ENCODE measurements at regions not wholly inside any gene's neighbourhood (a gene's known extent, or its start where the extent isn't known, plus 50 kb on each side); places are given as distances from the start of the nearest gene placed in this dataset.

DNA sequence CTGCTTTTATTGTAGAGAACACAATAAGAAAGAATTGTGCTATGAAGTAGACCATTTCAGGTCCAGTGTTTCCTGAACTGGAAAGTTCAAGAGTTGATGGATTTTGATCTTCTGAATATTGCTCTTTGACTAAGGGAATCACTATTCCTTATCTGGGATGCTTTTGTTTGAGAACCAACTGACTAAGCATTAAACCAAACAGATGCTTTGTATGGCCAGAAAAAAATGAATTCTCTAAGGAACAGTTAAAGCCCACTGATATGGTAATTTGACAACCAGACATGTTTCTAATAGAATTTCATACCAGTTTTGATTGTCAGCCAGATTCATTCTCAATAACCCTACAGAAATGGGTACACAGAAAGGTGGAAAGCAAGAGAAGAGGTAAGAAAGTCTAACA, 67.5 kb upstream of the CADPS start:
- ChIA-PET POLR2A (ENCODE audit: partially characterized antibody) (no interaction called here), CTCF (ENCODE audit: partially characterized antibody) (no interaction called here)
- H3K4me3 ChIP-seq (ENCODE audit: extremely low read depth in 1 of 4, insufficient read depth in 2 of 4, low read depth in 3 of 4, low read length in 4 of 4) = no peak overlapping the region
- H4K5ac ChIP-seq (ENCODE audit: insufficient read length, low read depth, low read length) = no peak overlapping the region
- H3K23ac ChIP-seq (ENCODE audit: insufficient read length) = no peak overlapping the region
- H3K27me3 ChIP-seq (replicated peaks in 1 of 4; ENCODE audit: control insufficient read depth in 3 of 4, extremely low read depth in 1 of 4, insufficient read depth in 3 of 4, low read length in 3 of 4) = no peaks in the 10 kb centered on the region
- no peaks in the 10 kb centered on the region for H3K23me2 ChIP-seq (ENCODE audit: low read depth, low read length)
- H3K14ac ChIP-seq (ENCODE audit: insufficient read length) = no peak overlapping the region
- H3K9me3 ChIP-seq (ENCODE audit: insufficient read depth in 2 of 2, low read depth in 1 of 2, low read length in 1 of 2) = peaks cover 2 to 4% of the 10 kb centered on the region in 2 experiments; a peak in 2 of 4 replicates
- H3K36me3 ChIP-seq (ENCODE audit: control insufficient read depth in 2 of 4, insufficient read depth in 4 of 4, low read length in 3 of 4) = no peaks in the 10 kb centered on the region
- FAIRE-seq (no peak), DNase-seq (ENCODE audit: low read depth in 1 of 2, low spot score in 2 of 2) (no peak)
- H3K79me1 ChIP-seq (ENCODE audit: low read depth, low read length) = no peaks in the 10 kb centered on the region
- H4K91ac ChIP-seq (replicated peaks; ENCODE audit: insufficient read length, low read length) = no peak overlapping the region
- no peak overlapping the region for H2AK5ac ChIP-seq (ENCODE audit: low read depth, low read length)
- H3K18ac ChIP-seq (ENCODE audit: extremely low read depth, low read length) = no peak overlapping the region
- no peaks in the 10 kb centered on the region for H4K20me1 ChIP-seq (replicated peaks in 1 of 2; ENCODE audit: control insufficient read depth in 1 of 2, insufficient read depth in 2 of 2, low read length in 2 of 2)
- no peak overlapping the region for H3K27ac ChIP-seq (ENCODE audit: low read depth, low read length)
- H3K9ac ChIP-seq (replicated peaks in 1 of 4; ENCODE audit: extremely low read depth in 1 of 4, low read depth in 3 of 4, low read length in 3 of 4) = no peak overlapping the region
- H2BK20ac ChIP-seq (ENCODE audit: low read length) = no peak overlapping the region
- no peak overlapping the region for H3K56ac ChIP-seq (replicated peaks; ENCODE audit: insufficient read length, low read depth, low read length)
- peaks cover 0 to 7% (median 4%) of the 10 kb centered on the region in 4 experiments; a peak in 4 of 7 replicates for H3K4me1 ChIP-seq (replicated peaks in 1 of 4; ENCODE audit: control insufficient read depth in 3 of 4, insufficient read depth in 4 of 4, low read length in 3 of 4)
- no peak overlapping the region for H3K4ac ChIP-seq (replicated peaks; ENCODE audit: insufficient read length, low read depth, low read length)
- H2BK5ac ChIP-seq (ENCODE audit: low read depth, low read length) = no peak overlapping the region
- no peak overlapping the region for H2BK15ac ChIP-seq (ENCODE audit: low read length)
- no peak overlapping the region for H4K8ac ChIP-seq (ENCODE audit: extremely low read depth, insufficient read depth, low read length)
- H2BK120ac ChIP-seq (replicated peaks; ENCODE audit: low read depth, low read length) = no peak overlapping the region
- H3K4me2 ChIP-seq (ENCODE audit: insufficient read depth in 1 of 2, low read depth in 2 of 2, low read length in 2 of 2) = no peak overlapping the region
- H3K79me2 ChIP-seq (ENCODE audit: control insufficient read depth in 1 of 2, insufficient read depth in 2 of 2, low read length in 2 of 2) = no peaks in the 10 kb centered on the region
- no peak overlapping the region for H2BK12ac ChIP-seq (ENCODE audit: low read depth, low read length)
- H2AFZ ChIP-seq (ENCODE audit: low read length) = no peak overlapping the region
- no peak for TF ChIP-seq TAF7 (optimal IDR thresholded peaks at IDR 0.05; ENCODE audit: borderline replicate concordance, low read depth, low read length)
- TF ChIP-seq, protein P1, sequence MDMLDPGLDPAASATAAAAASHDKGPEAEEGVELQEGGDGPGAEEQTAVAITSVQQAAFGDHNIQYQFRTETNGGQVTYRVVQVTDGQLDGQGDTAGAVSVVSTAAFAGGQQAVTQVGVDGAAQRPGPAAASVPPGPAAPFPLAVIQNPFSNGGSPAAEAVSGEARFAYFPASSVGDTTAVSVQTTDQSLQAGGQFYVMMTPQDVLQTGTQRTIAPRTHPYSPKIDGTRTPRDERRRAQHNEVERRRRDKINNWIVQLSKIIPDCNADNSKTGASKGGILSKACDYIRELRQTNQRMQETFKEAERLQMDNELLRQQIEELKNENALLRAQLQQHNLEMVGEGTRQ (IDR thresholded peaks at IDR 0.05; ENCODE audit: low read length) = no peak
- TF ChIP-seq CHD2 (IDR thresholded peaks at IDR 0.05; ENCODE audit: low read length) = no peak
- TF ChIP-seq BRCA1 (IDR thresholded peaks at IDR 0.05; ENCODE audit: low read depth, low read length) = no peak
- no peak for TF ChIP-seq SIX5 (IDR thresholded peaks at IDR 0.05; ENCODE audit: low read depth, low read length)
- no peak for TF ChIP-seq CREB1 (IDR thresholded peaks at IDR 0.05)
